ENCODE measurements at regions not wholly inside any gene's neighbourhood (a gene's known extent, or its start where the extent isn't known, plus 50 kb on each side); places are given as distances from the start of the nearest gene placed in this dataset.

- Histone ChIP-seq H3K9me3 (replicated peaks in 1 of 2; ENCODE audit: control insufficient read depth in 1 of 2, insufficient read depth in 1 of 2, low read length in 2 of 2) (no peaks in the 10 kb centered on the region), H3K4me1 (ENCODE audit: control insufficient read depth in 1 of 2, insufficient read depth in 2 of 2, low read length in 2 of 2) (peaks cover 0 to 6% of the 10 kb centered on the region in 2 donors), H3K27ac (ENCODE audit: low read depth in 1 of 2, low read length in 2 of 2) (no peak overlapping the region), H3K9ac (ENCODE audit: insufficient read depth, low read length, poor library complexity, severe bottlenecking) (no peak overlapping the region), H3K27me3 (ENCODE audit: control insufficient read depth in 2 of 2, insufficient read depth in 2 of 2, low read length in 2 of 2) (no peaks in the 10 kb centered on the region), H3K4me3 (replicated peaks in 1 of 3; ENCODE audit: low read depth in 2 of 3, low read length in 3 of 3) (no peak overlapping the region), H2AFZ (ENCODE audit: insufficient read depth, low read depth, low read length, poor library complexity, severe bottlenecking) (no peak overlapping the region), H3K79me2 (ENCODE audit: insufficient read depth, low read length) (no peaks in the 10 kb centered on the region), H3K4me2 (replicated peaks; ENCODE audit: extremely low read depth, low read length, poor library complexity, severe bottlenecking) (no peak overlapping the region), H4K20me1 (ENCODE audit: insufficient read depth, low read length) (no peaks in the 10 kb centered on the region), H3K36me3 (replicated peaks in 1 of 2; ENCODE audit: control insufficient read depth in 1 of 2, insufficient read depth in 2 of 2, low read length in 2 of 2) (no peaks in the 10 kb centered on the region)
- Mint-ChIP-seq H3K9me3 (peaks cover 0 to 2% (median 0%) of the 10 kb centered on the region in 7 donors), H3K27me3 (ENCODE audit: low read depth in 3 of 3) (peaks cover under 1 to 2% (median 1%) of the 10 kb centered on the region in 3 donors), H3K4me1 (peaks cover 3% of the 10 kb centered on the region), H3K4me3 (no peak overlapping the region), H3K36me3 (no peaks in the 10 kb centered on the region), H3K27ac (no peak overlapping the region)
- 88% methylated on average over 15 of the region's 15 CpGs for WGBS (ENCODE audit: insufficient coverage)
- intact Hi-C loops (cut with micrococcal nuclease), result no loop called here
- DNase-seq, result no peak
- TF ChIP-seq, protein P1, sequence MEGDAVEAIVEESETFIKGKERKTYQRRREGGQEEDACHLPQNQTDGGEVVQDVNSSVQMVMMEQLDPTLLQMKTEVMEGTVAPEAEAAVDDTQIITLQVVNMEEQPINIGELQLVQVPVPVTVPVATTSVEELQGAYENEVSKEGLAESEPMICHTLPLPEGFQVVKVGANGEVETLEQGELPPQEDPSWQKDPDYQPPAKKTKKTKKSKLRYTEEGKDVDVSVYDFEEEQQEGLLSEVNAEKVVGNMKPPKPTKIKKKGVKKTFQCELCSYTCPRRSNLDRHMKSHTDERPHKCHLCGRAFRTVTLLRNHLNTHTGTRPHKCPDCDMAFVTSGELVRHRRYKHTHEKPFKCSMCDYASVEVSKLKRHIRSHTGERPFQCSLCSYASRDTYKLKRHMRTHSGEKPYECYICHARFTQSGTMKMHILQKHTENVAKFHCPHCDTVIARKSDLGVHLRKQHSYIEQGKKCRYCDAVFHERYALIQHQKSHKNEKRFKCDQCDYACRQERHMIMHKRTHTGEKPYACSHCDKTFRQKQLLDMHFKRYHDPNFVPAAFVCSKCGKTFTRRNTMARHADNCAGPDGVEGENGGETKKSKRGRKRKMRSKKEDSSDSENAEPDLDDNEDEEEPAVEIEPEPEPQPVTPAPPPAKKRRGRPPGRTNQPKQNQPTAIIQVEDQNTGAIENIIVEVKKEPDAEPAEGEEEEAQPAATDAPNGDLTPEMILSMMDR (IDR thresholded peaks at IDR 0.05), result no peak
These were observed 114.1 kb upstream of the OTOS start for GRCh38 chr2:240254337-240255164.

- Histone ChIP-seq H3K4me2 (replicated peaks; ENCODE audit: extremely low read depth, low read length, poor library complexity, severe bottlenecking) (no peak overlapping the region), H3K9me3 (replicated peaks in 1 of 2; ENCODE audit: control insufficient read depth in 1 of 2, insufficient read depth in 1 of 2, low read length in 2 of 2) (no peaks in the 10 kb centered on the region), H3K4me1 (ENCODE audit: control insufficient read depth in 1 of 2, insufficient read depth in 2 of 2, low read length in 2 of 2) (peaks cover 0 to 6% of the 10 kb centered on the region in 2 donors), H3K27me3 (ENCODE audit: control insufficient read depth in 2 of 2, insufficient read depth in 2 of 2, low read length in 2 of 2) (no peaks in the 10 kb centered on the region), H3K4me3 (replicated peaks in 1 of 3; ENCODE audit: low read depth in 2 of 3, low read length in 3 of 3) (no peak overlapping the region), H4K20me1 (ENCODE audit: insufficient read depth, low read length) (no peaks in the 10 kb centered on the region), H3K79me2 (ENCODE audit: insufficient read depth, low read length) (no peaks in the 10 kb centered on the region), H2AFZ (ENCODE audit: insufficient read depth, low read depth, low read length, poor library complexity, severe bottlenecking) (no peak overlapping the region), H3K27ac (ENCODE audit: low read depth in 1 of 2, low read length in 2 of 2) (no peak overlapping the region), H3K36me3 (replicated peaks in 1 of 2; ENCODE audit: control insufficient read depth in 1 of 2, insufficient read depth in 2 of 2, low read length in 2 of 2) (no peaks in the 10 kb centered on the region), H3K9ac (ENCODE audit: insufficient read depth, low read length, poor library complexity, severe bottlenecking) (no peak overlapping the region)
- Mint-ChIP-seq H3K4me3 (peak overlapping the region in 1 of 2 donors; percentile 12), H3K4me1 (peaks cover 3% of the 10 kb centered on the region), H3K36me3 (no peaks in the 10 kb centered on the region), H3K27me3 (ENCODE audit: low read depth in 3 of 3) (peaks cover 0 to 2% (median 1%) of the 10 kb centered on the region in 3 donors), H3K27ac (peak overlapping the region in 1 of 7 donors; percentile 22), H3K9me3 (peaks cover 0 to 2% (median 0%) of the 10 kb centered on the region in 7 donors)
- intact Hi-C loops (cut with micrococcal nuclease), result no loop called here
- WGBS (ENCODE audit: insufficient coverage), result 82% methylated on average over 8 of the region's 8 CpGs
- TF ChIP-seq, protein P1 (IDR thresholded peaks at IDR 0.05), result no peak
- DNase-seq, result no peak
These were observed 114.7 kb upstream of the OTOS start for GRCh38 chr2:240255165-240255491.

All from CD14-positive monocyte (primary cell).